ENCODE measurements at regions not wholly inside any gene's neighbourhood (a gene's known extent, or its start where the extent isn't known, plus 50 kb on each side); places are given as distances from the start of the nearest gene placed in this dataset.

DNA sequence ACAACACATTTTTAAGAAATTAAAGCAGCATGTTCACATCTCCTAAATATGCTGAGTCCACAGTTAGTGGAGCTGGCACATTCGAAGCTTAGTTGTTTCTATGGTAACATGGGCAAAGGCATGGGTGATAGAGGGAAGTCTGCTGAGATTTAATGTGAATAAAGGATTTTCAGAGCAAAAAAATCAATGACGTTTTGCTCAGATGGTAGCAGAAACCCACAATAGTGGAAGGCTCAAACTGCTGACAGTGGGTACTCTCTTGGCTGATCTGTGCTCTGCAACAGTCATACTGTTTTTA is 795.1 kb upstream of the ARPP21 start:
- Histone ChIP-seq H3K9me3 (ENCODE audit: control insufficient read depth in 1 of 2, low read length in 2 of 2) (no peaks in the 10 kb centered on the region), H3K9ac (ENCODE audit: low read depth in 1 of 2, low read length in 2 of 2) (no peak overlapping the region), H3K36me3 (ENCODE audit: control insufficient read depth in 1 of 2, insufficient read depth in 2 of 2, low read length in 2 of 2) (no peaks in the 10 kb centered on the region), H3K27ac (ENCODE audit: low read depth, low read length) (no peak overlapping the region), H3K27me3 (ENCODE audit: control insufficient read depth in 1 of 2, insufficient read depth in 2 of 2, low read length in 2 of 2) (no peaks in the 10 kb centered on the region), H3K4me1 (ENCODE audit: control insufficient read depth in 1 of 2, insufficient read depth in 2 of 2, low read length in 2 of 2) (no peaks in the 10 kb centered on the region), H3K4me3 (ENCODE audit: low read depth in 1 of 2, low read length in 2 of 2) (no peak overlapping the region)

DNA sequence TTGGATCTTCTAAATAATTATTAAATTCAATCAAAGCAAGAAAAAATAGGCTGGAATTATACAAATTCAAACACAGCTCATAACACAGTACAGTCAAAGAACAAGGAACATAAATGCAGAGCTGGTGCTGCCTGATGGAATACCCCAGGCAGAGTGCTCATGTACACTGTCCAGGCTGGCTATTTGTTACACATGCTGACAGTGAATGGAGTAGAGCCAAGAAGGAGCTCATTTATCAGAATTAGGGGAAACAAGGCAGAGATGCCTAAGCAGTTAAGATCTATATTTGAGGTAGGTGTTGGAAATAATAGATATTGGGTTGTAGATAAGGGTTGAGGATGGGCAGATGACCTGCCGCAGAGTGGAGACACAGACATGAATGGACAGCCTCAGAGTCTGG is 788.2 kb upstream of the ARPP21 start:
- Histone ChIP-seq H3K4me3 (ENCODE audit: low read depth in 1 of 2, low read length in 2 of 2) (no peak overlapping the region), H3K9ac (ENCODE audit: low read depth in 1 of 2, low read length in 2 of 2) (no peak overlapping the region), H3K4me1 (ENCODE audit: control insufficient read depth in 1 of 2, insufficient read depth in 2 of 2, low read length in 2 of 2) (no peaks in the 10 kb centered on the region), H3K27me3 (ENCODE audit: control insufficient read depth in 1 of 2, insufficient read depth in 2 of 2, low read length in 2 of 2) (no peaks in the 10 kb centered on the region), H3K9me3 (ENCODE audit: control insufficient read depth in 1 of 2, low read length in 2 of 2) (no peaks in the 10 kb centered on the region), H3K36me3 (ENCODE audit: control insufficient read depth in 1 of 2, insufficient read depth in 2 of 2, low read length in 2 of 2) (no peaks in the 10 kb centered on the region), H3K27ac (ENCODE audit: low read depth, low read length) (no peak overlapping the region)

DNA sequence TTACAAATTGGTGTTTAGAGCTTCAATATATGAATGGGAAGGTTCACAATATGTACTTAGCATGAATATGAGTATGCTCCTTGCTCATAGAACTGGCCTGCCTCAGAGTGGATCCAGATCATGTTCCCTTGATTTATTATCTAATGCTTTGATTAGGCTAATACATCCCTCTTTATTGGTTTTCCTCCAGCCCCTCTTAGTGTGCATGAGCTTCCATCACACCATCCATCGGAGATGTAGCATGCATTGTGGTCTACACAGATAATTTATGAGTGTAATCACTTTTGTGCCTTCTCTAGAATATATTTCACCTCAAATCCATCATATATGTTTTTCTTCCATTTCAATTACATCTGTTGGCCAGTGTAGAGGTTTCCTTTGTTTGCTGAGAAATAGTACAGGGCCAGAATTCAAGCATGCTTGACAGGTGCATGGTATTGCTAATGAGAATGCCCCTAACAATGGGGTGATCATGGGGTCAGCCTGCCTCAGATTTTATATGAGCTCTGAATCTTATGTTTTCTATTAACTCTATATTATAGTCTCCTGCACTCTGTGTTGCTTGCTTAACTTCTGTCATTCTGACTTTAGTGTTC is 786.4 kb upstream of the ARPP21 start:
- Histone ChIP-seq H3K36me3 (ENCODE audit: control insufficient read depth in 1 of 2, insufficient read depth in 2 of 2, low read length in 2 of 2) (no peaks in the 10 kb centered on the region), H3K27me3 (ENCODE audit: control insufficient read depth in 1 of 2, insufficient read depth in 2 of 2, low read length in 2 of 2) (no peaks in the 10 kb centered on the region), H3K9me3 (ENCODE audit: control insufficient read depth in 1 of 2, low read length in 2 of 2) (no peaks in the 10 kb centered on the region), H3K9ac (ENCODE audit: low read depth in 1 of 2, low read length in 2 of 2) (no peak overlapping the region), H3K27ac (ENCODE audit: low read depth, low read length) (no peak overlapping the region), H3K4me1 (ENCODE audit: control insufficient read depth in 1 of 2, insufficient read depth in 2 of 2, low read length in 2 of 2) (no peaks in the 10 kb centered on the region), H3K4me3 (ENCODE audit: low read depth in 1 of 2, low read length in 2 of 2) (no peak overlapping the region)

DNA sequence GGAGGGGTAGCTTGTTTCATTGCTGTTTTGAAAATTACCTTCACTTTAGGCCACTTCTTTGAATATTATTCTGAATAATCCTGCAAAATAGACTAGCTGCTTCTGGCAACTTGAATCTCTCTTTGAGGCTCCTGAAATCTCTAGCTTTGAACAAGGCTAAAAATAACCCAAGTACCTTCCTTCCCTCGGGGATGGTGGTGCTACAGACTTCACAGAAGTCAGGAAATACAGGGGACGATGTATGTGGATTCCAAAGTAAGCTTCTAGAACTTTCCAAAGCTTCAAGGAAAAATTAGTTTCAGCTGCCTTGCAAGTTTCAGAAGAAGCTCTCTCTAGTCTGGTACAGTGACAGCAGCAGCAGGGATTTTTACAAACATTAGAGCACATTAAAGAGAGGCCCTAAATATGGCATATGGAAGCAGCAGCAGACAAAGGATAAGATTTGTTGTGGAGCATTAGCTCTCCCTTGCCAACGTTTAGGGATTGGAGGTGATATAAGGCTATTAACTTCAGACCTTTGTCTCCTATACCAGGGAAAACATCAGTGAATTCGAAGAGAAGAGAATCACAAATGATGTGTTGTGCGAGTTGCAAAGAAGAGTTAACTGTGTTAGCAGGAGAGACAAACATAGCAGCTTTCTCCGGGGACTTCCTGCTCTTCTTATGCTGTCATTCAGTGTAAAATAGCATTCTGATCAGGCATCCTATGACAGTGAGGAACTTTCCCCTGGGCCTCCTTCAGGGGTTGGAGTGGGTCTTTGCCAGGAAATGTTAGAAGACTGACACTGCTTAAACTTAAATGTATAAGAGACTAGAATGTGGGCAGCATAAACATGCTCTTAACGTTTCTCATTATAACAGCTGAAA is 783.0 kb upstream of the ARPP21 start:
- Histone ChIP-seq H3K27me3 (ENCODE audit: control insufficient read depth in 1 of 2, insufficient read depth in 2 of 2, low read length in 2 of 2) (no peaks in the 10 kb centered on the region), H3K9ac (ENCODE audit: low read depth in 1 of 2, low read length in 2 of 2) (no peak overlapping the region), H3K36me3 (ENCODE audit: control insufficient read depth in 1 of 2, insufficient read depth in 2 of 2, low read length in 2 of 2) (no peaks in the 10 kb centered on the region), H3K4me1 (ENCODE audit: control insufficient read depth in 1 of 2, insufficient read depth in 2 of 2, low read length in 2 of 2) (peaks cover 0 to 4% of the 10 kb centered on the region in 2 donors), H3K4me3 (ENCODE audit: low read depth in 1 of 2, low read length in 2 of 2) (no peak overlapping the region), H3K9me3 (ENCODE audit: control insufficient read depth in 1 of 2, low read length in 2 of 2) (no peaks in the 10 kb centered on the region), H3K27ac (ENCODE audit: low read depth, low read length) (no peak overlapping the region)

DNA sequence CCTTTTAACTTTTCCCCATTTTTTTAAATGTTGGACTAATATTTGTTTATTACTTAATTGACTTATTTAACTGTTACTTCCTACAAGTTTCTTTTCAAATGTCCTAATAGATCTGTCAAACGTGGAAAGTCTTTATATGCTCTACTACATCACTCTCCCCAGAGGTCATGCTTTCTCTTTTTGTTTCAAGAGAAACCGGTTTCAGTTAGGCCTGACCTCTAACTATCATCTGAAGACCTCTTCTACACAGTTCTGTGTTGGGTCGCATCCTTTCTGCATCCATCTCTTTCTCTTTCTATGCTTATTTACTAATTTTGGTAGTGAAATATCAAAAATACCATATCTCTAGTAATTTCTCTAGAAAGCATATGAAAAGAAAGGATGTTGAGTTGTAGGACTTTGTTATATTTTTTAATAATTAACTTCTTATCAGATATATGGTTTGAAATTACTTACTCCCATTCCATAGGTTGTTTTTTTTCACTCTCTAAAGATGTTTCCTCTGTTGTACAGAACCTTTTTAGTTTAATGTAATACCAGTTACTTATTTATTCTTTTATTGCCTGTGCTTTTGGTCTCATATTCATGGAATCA is 781.2 kb upstream of the ARPP21 start:
- H3K4me3 ChIP-seq (ENCODE audit: low read depth in 1 of 2, low read length in 2 of 2): peak overlapping the region in 1 of 2 donors; percentile 6
- no peaks in the 10 kb centered on the region for H3K9me3 ChIP-seq (ENCODE audit: control insufficient read depth in 1 of 2, low read length in 2 of 2)
- H3K9ac ChIP-seq (ENCODE audit: low read depth in 1 of 2, low read length in 2 of 2): no peak overlapping the region
- H3K36me3 ChIP-seq (ENCODE audit: control insufficient read depth in 1 of 2, insufficient read depth in 2 of 2, low read length in 2 of 2): no peaks in the 10 kb centered on the region
- no peak overlapping the region for H3K27ac ChIP-seq (ENCODE audit: low read depth, low read length)
- H3K4me1 ChIP-seq (ENCODE audit: control insufficient read depth in 1 of 2, insufficient read depth in 2 of 2, low read length in 2 of 2): peaks cover 0 to 4% of the 10 kb centered on the region in 2 donors
- H3K27me3 ChIP-seq (ENCODE audit: control insufficient read depth in 1 of 2, insufficient read depth in 2 of 2, low read length in 2 of 2): no peaks in the 10 kb centered on the region

DNA sequence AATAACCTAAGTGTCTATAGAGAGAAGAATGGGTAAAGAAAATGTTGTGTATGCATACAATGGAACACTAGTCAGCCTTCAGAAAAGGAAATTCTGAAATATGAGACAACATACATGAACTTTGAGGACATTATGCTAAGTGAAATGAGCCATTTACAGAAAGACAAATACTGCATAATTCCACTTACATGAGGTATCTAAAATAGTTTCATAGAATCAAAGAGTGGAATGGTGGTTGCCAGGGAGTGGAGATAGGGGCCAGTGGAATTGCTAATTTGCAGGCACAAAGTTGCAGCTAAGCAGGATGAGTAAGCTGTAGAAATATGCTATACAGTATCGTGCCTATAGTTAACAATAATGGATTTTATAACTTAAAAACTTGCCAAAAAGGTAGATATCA is 779.6 kb upstream of the ARPP21 start:
- no peaks in the 10 kb centered on the region for H3K27me3 ChIP-seq (ENCODE audit: control insufficient read depth in 1 of 2, insufficient read depth in 2 of 2, low read length in 2 of 2)
- no peak overlapping the region for H3K27ac ChIP-seq (ENCODE audit: low read depth, low read length)
- H3K9me3 ChIP-seq (ENCODE audit: control insufficient read depth in 1 of 2, low read length in 2 of 2): no peaks in the 10 kb centered on the region
- peaks cover 0 to 4% of the 10 kb centered on the region in 2 donors for H3K4me1 ChIP-seq (ENCODE audit: control insufficient read depth in 1 of 2, insufficient read depth in 2 of 2, low read length in 2 of 2)
- no peak overlapping the region for H3K9ac ChIP-seq (ENCODE audit: low read depth in 1 of 2, low read length in 2 of 2)
- no peak overlapping the region for H3K4me3 ChIP-seq (ENCODE audit: low read depth in 1 of 2, low read length in 2 of 2)
- H3K36me3 ChIP-seq (ENCODE audit: control insufficient read depth in 1 of 2, insufficient read depth in 2 of 2, low read length in 2 of 2): no peaks in the 10 kb centered on the region

DNA sequence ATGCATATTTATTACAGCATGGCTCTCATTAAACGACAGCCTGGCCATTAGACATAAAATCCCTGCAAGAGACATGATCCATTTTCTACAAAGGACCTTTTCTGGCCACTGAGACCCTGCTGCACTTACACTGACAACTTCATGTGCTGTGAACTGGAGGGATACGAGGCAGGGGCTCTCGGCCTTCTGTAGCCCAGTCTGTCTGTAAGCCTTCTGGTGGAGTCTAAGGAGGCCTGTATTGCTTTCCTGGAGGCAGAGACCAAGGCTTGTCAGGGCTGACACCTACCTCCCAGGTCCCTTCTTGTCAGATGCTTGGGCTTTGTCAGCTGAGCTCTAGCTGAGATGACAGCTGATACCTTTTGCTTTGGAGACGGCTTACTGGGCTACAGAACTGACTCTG is 776.9 kb upstream of the ARPP21 start:
- Histone ChIP-seq H3K27ac (ENCODE audit: low read depth, low read length) (no peak overlapping the region), H3K27me3 (ENCODE audit: control insufficient read depth in 1 of 2, insufficient read depth in 2 of 2, low read length in 2 of 2) (no peaks in the 10 kb centered on the region), H3K36me3 (ENCODE audit: control insufficient read depth in 1 of 2, insufficient read depth in 2 of 2, low read length in 2 of 2) (no peaks in the 10 kb centered on the region), H3K9me3 (ENCODE audit: control insufficient read depth in 1 of 2, low read length in 2 of 2) (no peaks in the 10 kb centered on the region), H3K4me3 (ENCODE audit: low read depth in 1 of 2, low read length in 2 of 2) (no peak overlapping the region), H3K9ac (ENCODE audit: low read depth in 1 of 2, low read length in 2 of 2) (no peak overlapping the region), H3K4me1 (ENCODE audit: control insufficient read depth in 1 of 2, insufficient read depth in 2 of 2, low read length in 2 of 2) (peaks cover 0 to 4% of the 10 kb centered on the region in 2 donors)

DNA sequence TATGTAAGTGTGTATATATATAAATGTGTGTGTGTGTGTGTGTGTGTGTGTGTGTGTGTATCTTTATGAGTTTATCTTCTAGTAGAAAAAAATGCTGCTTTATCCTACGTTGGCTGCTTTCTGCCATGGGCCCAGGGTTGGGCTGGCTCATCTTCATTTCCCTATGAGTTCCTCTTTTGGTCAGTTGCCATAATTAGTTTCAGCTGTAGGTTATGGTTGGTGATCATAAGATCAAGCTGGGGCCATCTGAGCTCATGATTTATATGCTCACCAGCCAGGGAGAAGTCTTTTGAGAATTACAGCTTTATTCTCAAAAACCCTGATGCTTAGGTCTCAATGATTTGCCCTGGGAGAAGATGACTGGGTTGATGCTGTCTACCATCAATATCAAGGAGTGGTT is 775.8 kb upstream of the ARPP21 start:
- Histone ChIP-seq H3K4me3 (ENCODE audit: low read depth in 1 of 2, low read length in 2 of 2) (no peak overlapping the region), H3K27ac (ENCODE audit: low read depth, low read length) (no peak overlapping the region), H3K36me3 (ENCODE audit: control insufficient read depth in 1 of 2, insufficient read depth in 2 of 2, low read length in 2 of 2) (no peaks in the 10 kb centered on the region), H3K27me3 (ENCODE audit: control insufficient read depth in 1 of 2, insufficient read depth in 2 of 2, low read length in 2 of 2) (no peaks in the 10 kb centered on the region), H3K9ac (ENCODE audit: low read depth in 1 of 2, low read length in 2 of 2) (no peak overlapping the region), H3K9me3 (ENCODE audit: control insufficient read depth in 1 of 2, low read length in 2 of 2) (no peaks in the 10 kb centered on the region), H3K4me1 (ENCODE audit: control insufficient read depth in 1 of 2, insufficient read depth in 2 of 2, low read length in 2 of 2) (peaks cover 0 to 4% of the 10 kb centered on the region in 2 donors)

DNA sequence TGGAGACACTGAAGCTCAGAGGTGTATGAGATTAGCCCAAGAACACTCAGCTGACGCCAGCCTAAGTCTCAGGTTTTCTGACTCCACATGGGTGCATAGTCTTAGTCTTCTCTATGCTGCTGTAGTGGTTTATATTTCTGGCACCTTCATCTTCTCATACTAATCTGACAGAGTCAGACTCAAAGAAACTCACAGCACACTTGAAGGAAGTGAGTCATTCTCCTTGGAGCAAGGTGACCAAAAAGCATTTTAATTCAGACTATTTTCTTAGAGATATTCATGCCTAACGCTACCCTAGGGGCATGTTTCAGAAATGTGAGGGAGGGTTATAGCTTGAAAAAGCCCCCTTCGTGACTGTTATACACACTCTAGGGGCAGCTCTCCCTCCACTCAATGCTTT is 775.3 kb upstream of the ARPP21 start:
- no peaks in the 10 kb centered on the region for H3K4me1 ChIP-seq (ENCODE audit: control insufficient read depth in 1 of 2, insufficient read depth in 2 of 2, low read length in 2 of 2)
- no peak overlapping the region for H3K4me3 ChIP-seq (ENCODE audit: low read depth in 1 of 2, low read length in 2 of 2)
- H3K27me3 ChIP-seq (ENCODE audit: control insufficient read depth in 1 of 2, insufficient read depth in 2 of 2, low read length in 2 of 2): no peaks in the 10 kb centered on the region
- H3K9ac ChIP-seq (ENCODE audit: low read depth in 1 of 2, low read length in 2 of 2): no peak overlapping the region
- H3K36me3 ChIP-seq (ENCODE audit: control insufficient read depth in 1 of 2, insufficient read depth in 2 of 2, low read length in 2 of 2): no peaks in the 10 kb centered on the region
- H3K9me3 ChIP-seq (ENCODE audit: control insufficient read depth in 1 of 2, low read length in 2 of 2): no peaks in the 10 kb centered on the region
- H3K27ac ChIP-seq (ENCODE audit: low read depth, low read length): no peak overlapping the region

DNA sequence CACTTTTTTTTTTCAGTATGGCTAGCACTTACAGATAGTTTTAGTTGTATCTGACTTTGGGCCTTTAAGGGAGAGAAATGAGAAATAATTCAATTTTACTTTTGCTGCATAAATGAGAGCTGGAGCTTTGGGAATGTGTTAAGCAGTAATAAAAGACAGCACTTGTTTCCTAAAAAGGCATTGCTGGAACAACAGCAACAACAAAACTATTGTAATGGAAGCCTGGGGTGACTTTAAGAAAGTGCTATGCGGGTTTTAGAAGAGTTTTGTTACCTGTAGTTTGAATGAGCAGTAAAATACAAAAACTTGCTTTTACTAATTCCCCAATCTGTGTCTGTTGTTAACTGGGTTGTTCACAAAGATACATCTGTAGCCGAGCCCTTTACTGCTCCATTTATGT is 774.0 kb upstream of the ARPP21 start:
- H3K27me3 ChIP-seq (ENCODE audit: control insufficient read depth in 1 of 2, insufficient read depth in 2 of 2, low read length in 2 of 2): no peaks in the 10 kb centered on the region
- no peak overlapping the region for H3K4me3 ChIP-seq (ENCODE audit: low read depth in 1 of 2, low read length in 2 of 2)
- no peaks in the 10 kb centered on the region for H3K36me3 ChIP-seq (ENCODE audit: control insufficient read depth in 1 of 2, insufficient read depth in 2 of 2, low read length in 2 of 2)
- H3K9me3 ChIP-seq (ENCODE audit: control insufficient read depth in 1 of 2, low read length in 2 of 2): no peaks in the 10 kb centered on the region
- H3K4me1 ChIP-seq (ENCODE audit: control insufficient read depth in 1 of 2, insufficient read depth in 2 of 2, low read length in 2 of 2): no peaks in the 10 kb centered on the region
- no peak overlapping the region for H3K9ac ChIP-seq (ENCODE audit: low read depth in 1 of 2, low read length in 2 of 2)
- no peak overlapping the region for H3K27ac ChIP-seq (ENCODE audit: low read depth, low read length)
